NB4 (cell line): ENCODE measurements at regions not wholly inside any gene's neighbourhood (a gene's known extent, or its start where the extent isn't known, plus 50 kb on each side); places are given as distances from the start of the nearest gene placed in this dataset.

Experiments
- DNase-seq: peaks from one replicate; pipeline ENCODE4 v3.0.0; 2010; ENCODE audit warnings: low read depth
- H3K4me3 ChIP-seq: one replicate; pipeline ENCODE4 v1.5.1; 2011; ENCODE audit warnings: mild to moderate bottlenecking, low read depth, low read length, moderate library complexity
- MAX ChIP-seq: IDR thresholded peaks from 2 replicates; pipeline ENCODE4 v1.6.1; 2011; ENCODE audit warnings: low read depth, low read length
- MYC ChIP-seq: IDR thresholded peaks from 2 replicates; pipeline ENCODE4 v1.6.1; 2011; ENCODE audit warnings: low read depth, low read length
- POLR2A ChIP-seq: IDR thresholded peaks from 2 replicates; pipeline ENCODE4 v1.6.1; 2011; ENCODE audit warnings: mild to moderate bottlenecking; ENCODE audit not compliant: insufficient read length; ENCODE audit errors: extremely low read depth
- TF ChIP-seq, protein P1 (sequence below): IDR thresholded peaks from one replicate; pipeline ENCODE4 v1.5.1; 2012; ENCODE audit warnings: low read depth, low read length

GRCh38 chr14:37712976-37713431 lies 117.6 kb downstream of the TTC6 start:
- no peak overlapping the region for H3K4me3 ChIP-seq
- TF ChIP-seq MYC (no peak), POLR2A (no peak), MAX (no peak)
- TF ChIP-seq, protein P1, sequence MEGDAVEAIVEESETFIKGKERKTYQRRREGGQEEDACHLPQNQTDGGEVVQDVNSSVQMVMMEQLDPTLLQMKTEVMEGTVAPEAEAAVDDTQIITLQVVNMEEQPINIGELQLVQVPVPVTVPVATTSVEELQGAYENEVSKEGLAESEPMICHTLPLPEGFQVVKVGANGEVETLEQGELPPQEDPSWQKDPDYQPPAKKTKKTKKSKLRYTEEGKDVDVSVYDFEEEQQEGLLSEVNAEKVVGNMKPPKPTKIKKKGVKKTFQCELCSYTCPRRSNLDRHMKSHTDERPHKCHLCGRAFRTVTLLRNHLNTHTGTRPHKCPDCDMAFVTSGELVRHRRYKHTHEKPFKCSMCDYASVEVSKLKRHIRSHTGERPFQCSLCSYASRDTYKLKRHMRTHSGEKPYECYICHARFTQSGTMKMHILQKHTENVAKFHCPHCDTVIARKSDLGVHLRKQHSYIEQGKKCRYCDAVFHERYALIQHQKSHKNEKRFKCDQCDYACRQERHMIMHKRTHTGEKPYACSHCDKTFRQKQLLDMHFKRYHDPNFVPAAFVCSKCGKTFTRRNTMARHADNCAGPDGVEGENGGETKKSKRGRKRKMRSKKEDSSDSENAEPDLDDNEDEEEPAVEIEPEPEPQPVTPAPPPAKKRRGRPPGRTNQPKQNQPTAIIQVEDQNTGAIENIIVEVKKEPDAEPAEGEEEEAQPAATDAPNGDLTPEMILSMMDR, result no peak
- DNase-seq, result no peak

DNA sequence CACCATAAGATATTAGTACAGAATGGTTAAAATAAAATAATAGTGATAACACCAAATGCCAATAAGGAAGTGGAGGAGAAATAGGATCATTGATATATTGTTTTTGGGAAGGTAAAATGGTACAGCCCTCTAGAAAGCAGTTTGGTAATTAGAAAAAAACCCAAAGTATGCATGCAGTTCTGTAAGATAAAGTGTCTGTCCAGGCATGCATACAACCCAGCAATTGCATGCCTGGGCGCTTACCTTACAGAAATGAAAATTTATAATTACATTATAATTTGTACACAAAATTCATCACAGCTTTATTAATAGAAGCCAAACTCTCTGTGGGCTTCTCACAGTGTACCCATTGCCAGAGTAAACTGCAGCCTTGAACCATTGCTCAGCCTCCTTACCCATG lies 124.7 kb downstream of the TTC6 start:
- DNase-seq, result no peak

GRCh38 chr14:37721976-37722659 lies 126.7 kb downstream of the TTC6 start:
- DNase-seq, result no peak
- TF ChIP-seq, protein P1, result no peak
- TF ChIP-seq MAX, result no peak
- TF ChIP-seq MYC, result no peak
- TF ChIP-seq POLR2A, result no peak
- H3K4me3 ChIP-seq, result no peak overlapping the region

More for the DNA sequence above, 124.7 kb downstream of the TTC6 start:
- H3K4me3 ChIP-seq, result no peak overlapping the region
- TF ChIP-seq MYC (no peak), POLR2A (no peak), MAX (no peak)
- TF ChIP-seq, protein P1, result no peak

GRCh38 chr14:37723515-37723914 lies 128.1 kb downstream of the TTC6 start:
- H3K4me3 ChIP-seq, result no peak overlapping the region
- no peak for TF ChIP-seq MAX
- no peak for TF ChIP-seq POLR2A
- TF ChIP-seq MYC, result no peak
- TF ChIP-seq, protein P1, result no peak
- no peak for DNase-seq

DNA sequence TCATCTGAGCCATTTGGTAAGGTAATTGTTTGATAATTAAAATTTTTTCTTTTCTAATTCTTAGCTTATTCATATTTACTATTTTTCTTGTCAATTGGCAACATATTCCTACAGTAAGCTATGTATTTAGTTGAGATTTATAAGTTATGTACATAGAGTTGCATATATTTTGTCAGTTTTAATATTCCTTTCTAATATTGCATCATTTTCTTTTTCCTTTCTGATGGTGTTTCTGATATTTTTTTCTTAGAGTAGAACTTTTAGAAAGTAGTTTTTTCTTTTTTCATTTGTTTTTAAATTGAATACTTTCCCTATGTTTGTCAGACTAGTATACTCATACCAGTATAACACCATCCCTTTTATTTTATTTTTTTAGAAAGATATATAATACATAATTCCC lies 131.3 kb downstream of the TTC6 start:
- H3K4me3 ChIP-seq, result no peak overlapping the region
- TF ChIP-seq MAX (no peak), POLR2A (no peak), MYC (no peak)
- TF ChIP-seq, protein P1, result no peak
- DNase-seq, result no peak
